ENCODE measurements at regions not wholly inside any gene's neighbourhood (a gene's known extent, or its start where the extent isn't known, plus 50 kb on each side); places are given as distances from the start of the nearest gene placed in this dataset.
"Not testable (repeated sequence)": the region's sequence is repeated elsewhere in the genome, so short reads cannot be mapped to it uniquely, and the experiment has no call there.

DNA sequence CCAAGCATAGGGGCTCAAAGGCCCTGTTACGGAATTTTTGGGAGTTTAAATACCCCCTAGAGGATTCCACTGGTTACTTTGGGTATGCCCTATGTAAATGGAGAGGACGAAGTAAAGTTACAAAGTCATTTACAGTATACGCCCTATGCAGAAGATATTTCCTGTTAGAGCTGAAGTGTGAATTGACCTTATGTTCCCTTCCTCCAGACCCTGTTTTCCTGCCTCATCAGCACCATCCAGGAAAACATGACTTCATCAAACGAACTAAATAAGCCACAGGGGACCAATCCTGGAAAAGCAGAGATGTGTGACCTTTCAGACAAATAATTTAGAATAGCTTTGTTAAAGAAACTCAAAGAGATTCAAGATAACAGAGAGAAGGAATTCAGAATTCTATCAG is 177.4 kb downstream of the SQOR start:
- DNase-seq: no peak

DNA sequence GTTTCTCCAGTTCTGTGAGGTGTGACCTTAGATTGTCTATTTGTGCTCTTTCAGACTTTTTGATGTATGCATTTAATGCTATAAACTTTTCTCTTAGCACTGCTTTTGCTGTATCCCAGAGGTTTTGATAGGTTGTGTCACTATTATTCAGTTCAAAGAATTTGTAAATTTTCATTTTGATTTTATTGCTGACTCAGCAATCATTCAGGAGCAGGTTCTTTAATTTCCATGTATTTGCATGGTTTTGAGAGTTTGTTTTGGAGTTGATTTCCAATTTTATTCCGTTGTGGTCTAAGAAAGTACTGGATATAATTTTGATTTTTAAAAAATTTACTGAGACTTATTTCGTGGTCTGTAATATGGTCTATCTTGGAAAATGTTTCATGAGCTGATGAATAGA is 182.7 kb downstream of the SQOR start:
- DNase-seq: not testable (repeated sequence)

DNA sequence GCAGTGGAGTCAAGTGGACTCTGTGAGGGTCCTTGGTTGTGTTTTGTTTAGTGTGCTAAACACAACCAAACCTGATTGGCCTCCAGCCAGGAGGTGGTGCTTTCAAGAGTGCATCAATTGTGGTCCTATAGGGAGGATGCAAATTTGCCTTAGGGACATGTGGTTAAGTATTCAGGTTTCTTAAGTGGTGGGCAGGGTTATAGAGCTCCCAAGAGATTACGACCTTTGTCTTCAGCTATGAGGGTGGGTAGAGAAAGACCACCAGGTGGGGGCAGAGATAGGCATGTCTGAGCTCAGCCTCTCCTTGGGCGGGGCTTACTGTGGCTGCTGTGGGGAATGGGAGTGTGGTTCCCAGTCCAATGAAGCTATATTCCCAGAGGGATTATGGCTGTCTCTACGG is 186.6 kb downstream of the SQOR start:
- no peak for DNase-seq

DNA sequence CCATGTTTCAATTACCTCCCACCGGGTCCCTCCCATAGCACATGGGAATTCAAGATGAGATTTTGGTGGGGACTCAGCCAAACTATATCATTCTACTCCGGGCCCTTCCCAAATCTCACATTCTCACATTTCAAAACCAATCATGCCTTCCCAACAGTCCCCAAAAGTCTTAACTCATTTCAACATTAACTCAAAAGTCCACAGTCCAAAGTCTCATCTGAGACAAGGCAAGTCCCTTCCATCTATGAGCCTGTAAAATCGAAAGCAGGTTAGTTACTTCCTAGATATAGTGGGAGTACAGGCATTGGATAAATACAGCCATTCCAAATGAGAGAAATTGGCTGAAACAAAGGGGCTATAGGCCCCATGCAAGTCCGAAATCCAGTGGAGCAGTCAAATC is 188.1 kb downstream of the SQOR start:
- not testable (repeated sequence) for DNase-seq

DNA sequence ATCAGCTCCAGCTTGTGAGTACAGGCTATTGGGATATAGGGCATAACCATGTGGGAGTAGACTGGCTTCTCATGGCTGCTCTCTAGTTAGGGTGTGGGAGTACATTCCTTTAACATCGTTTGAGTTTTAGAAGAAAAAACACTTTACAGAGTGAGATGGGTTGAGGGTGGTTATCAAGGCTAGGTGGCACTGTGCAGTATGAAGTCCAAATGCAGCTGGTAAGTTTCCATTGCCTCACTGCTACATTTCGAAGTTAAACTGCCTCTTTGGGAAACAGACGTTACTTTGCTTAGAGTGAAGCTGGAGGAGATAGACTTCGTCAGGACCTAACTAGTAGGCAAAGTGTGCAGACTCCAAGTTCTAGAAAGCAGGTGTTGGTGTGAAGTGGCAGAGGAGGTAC is 192.4 kb downstream of the SQOR start:
- DNase-seq: no peak

DNA sequence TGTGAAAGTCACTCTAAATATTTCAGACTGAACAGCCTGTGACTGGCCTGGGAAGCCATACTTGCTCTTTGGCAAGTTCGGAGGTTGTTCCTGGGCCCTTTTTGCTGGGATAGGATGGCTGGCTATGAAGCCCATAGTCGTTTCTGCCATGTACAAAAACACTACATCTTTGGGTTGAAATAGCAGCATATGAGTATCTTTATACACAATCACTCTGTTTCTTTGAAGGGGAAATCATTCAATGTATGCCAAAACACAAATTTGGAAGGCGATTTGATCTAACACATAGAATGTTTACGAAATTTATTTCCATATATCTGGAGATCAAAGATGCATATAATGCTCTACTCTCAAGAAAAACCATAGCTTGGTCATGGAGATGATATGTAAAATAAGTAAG is 192.9 kb downstream of the SQOR start:
- DNase-seq: no peak

DNA sequence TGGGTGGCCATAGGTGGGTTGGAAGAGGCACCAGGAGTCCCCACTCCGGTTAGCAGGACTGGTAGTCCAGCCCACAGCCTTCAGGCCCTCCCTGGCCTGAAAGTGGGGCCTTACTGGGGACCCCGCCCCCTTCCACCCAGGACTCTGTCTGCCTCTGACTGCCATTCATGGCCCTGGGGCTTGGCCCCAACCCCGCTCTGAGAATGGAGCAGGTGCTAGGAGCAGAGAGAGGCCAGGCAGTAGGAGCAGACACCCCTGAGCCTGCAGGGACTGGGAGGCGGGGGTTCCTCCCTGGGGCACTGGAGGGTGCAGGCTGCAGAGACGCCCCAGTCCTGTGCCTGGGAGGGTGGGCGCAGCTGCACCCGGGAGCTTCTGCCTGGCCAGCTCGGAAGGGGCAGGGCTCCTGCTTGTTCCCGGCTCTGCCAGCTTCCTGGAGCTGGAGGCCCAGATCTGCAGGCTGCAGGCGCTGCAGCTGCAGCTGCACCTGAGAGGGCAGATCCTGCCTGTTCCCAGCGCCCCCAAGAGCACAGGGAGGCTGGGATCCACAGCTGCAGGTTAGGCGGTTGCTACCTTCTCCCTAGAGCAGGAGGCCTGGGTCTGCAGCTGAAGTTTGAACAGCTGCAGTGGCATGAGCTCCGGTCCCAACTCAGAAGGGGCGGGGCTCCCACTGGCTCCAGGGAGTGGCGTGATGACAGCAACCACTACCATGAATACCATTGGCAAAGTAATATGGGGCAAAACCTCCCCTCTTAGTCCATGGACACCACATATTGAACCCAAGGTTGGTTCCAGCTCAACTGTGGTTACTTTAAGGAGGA is 194.7 kb downstream of the SQOR start:
- DNase-seq: no peak

DNA sequence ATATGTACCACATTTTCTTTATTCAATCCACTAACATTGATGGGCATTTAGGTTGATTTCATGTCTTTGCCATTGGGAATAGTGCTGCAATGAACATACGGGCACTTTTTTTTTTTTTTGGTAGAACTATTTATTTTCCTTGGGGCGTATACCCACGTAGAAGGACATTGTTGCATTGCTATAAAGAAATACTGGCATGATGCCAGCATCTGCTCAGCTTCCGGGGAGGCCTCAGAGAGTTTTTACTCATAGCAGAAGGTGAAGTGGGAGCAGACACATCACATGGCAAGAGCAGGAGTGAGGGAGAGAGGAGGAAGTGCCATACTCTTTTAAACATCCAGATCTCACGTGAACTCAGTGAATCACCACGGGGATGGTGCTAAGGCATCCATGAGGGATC is 197.0 kb downstream of the SQOR start:
- DNase-seq: no peak

DNA sequence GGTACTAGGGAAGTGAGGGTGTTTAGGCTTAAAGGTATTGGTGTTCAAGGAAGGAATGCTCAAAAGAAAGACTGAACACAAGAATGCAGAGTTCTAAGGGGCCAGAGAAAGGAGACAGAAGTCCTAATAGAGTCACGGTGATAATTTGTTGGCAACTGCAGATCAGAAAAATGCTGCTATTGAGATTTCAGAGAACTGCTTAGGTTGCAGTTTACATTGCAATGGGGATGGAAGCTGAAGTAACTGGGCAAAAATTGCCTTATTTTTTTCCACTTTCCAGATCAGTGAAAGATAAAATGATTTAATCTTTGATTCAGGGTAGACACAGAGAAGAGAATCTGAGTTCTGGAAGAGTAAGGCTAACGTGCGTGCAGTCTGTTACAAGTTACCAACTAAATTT is 199.8 kb downstream of the SQOR start:
- DNase-seq: no peak

DNA sequence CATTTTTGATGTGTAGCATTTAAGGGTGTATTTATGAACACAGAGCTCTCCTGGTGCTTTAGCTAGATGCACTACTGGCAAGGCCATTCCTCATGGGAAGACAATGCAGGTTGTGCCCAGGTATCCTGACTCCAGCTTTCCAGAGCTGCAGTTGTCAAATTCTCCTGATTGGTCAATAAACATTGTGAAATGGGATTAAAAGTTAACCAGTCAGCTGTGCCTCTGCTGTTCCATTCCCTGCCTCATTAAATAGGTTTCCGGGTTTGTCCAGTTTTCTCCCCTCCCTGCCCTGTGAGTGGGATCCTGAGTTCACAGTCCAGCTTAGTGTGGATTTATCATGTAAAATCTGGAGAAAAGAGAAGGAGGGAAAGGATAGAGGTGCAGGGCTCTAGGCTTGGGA is 207.3 kb downstream of the SQOR start:
- no peak for DNase-seq

DNA sequence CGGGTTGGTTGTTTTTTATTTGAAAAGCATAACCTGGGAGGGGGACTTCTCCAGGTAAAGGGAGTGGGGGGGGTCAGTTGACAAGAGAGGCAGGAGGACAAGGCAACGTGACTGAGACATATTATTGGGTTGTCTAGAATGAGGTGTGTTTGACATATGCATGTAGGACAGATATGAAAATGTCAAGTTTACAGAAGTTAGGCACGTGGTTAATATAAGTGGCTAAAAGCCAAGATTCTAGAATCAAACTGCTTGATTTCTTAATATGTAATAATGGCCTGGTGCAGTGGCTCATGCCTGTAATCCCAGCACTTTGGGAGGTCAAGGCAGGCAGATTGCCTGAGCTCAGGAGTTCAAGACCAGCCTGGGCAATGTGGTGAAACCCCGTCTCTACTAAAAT is 212.8 kb downstream of the SQOR start:
- DNase-seq: no peak

DNA sequence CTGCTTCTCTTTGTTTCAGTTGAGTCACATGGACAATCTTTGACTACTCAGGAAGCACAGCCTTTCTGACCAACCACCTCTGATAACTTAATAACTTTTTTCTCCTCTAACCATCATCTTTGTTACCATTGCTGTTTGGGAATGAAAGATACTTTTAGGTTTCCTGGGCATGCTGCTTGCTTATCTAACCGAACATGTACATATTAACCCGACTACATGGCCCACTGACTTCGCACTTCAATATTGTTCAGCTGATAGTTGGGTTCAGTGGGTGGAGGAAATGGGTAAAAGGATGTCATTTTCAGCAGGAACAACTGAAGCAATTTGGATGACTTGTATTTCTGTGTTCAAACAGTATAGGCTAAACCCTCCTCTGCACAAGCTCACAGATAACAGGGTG is 214.3 kb downstream of the SQOR start:
- no peak for DNase-seq

DNA sequence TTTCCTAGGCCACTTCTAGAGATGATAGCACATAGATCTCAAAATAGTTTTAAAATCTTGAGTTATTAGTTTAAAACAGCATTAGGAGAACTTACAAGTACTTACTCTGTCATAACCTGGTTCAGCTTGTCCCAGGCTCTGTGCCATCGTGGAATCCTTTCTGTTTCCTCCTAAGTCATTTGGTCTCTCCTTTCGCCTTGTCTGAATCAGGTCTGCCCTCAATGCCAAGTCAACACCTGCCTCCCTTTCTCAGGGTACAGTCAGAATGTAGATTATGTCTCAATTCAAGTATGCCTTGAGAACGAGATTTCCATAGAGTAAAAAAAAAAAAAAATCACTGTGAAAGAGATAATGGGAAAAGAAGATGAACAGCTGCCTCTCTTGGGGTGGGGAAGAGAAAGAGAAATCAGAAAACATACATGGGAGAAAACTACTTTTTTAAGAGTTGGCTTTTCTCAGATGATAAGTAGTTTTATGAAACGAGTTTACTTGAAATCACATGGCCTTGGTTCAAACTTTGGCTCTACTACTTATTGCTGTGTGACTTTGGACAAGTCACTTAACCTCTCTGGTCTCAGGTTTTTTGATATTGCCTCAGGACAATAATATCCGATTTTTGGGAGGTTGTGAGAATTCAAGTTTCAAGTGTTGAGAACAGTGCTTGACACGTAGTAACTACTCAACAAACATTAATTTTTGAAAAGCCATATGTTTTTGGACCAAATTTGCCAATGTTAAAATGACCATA is 219.8 kb downstream of the SQOR start:
- DNase-seq: no peak

DNA sequence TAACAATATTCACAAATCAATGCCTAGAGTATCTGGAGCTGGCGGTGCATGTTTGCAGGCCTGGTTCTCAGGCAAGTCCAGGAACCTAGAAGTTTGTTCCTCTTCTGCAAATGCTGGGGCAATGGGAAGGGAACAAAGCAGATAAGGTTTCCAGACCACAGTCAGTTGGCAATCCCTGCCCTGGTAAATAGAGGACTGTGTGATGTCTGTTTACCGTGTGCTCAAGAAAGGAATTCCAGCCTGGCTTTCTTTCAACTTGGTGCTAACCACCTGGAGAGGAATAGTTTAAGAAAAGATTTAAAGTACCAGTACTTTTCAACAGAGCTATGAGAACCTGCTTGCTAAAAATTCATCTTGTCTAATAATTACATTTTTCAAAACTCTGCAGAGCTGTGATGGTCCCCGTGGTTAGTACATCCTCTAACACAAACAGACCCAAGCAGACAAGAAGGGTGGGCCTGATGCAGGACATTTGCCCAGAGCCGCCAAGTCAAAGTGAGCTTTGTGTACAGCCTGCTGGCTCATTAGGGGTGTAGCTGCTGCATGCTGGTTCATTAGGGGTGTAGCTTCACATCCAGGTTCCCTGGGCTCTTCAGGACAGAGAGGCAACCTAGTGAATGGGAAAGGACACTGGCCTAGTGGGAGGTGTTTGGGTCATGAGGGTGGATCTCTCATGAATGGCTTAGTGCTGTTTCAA is 220.5 kb downstream of the SQOR start:
- DNase-seq: no peak

DNA sequence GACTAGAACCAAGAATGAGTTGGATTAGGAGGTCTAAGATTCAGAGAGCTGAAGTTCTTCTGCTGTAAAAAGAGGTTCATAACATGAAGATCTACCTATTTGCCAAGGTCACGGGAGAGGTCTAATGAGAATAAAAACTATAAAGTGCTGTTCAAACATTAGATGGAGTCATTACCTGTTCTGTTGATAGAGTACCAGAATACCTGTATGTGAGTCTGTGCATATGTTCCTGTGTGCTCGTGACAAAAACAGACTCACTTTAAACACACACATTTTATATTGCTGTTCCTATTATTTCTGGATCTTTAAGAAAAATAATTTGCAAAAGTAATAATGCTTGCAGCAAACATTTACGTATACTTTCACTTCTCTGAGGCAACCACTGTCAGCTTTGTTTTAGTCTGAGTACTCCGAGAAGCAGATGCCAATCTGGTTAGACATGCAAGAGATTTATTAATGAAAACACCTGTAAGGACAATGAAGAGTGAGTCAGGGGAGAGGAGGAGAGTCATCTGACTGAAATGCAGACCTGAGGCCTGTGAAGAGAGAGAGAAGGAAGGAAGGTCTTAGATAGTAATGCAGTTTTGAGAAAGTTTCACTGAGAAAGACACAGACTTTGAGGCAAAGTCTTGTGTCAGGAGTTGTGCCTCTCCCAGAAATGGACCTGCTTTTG is 221.2 kb downstream of the SQOR start:
- DNase-seq: no peak

DNA sequence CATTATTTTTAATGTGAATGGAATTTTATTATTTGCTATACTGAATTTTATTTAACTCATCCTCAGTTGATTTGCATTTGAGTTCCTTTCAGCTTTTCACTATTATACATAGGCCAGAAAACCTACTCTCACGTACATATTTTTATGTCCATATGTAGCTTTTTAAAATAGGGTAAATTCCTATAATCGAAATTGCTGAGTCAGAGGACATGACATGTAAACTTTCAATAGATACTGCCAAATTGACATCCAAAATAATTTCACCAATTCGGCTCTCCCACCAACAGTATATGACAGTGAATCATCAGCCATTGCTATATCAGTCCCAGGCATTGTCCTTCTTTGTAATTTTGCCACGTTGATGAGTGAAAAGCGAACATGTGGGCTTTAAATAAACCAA is 222.5 kb downstream of the SQOR start:
- DNase-seq: no peak

DNA sequence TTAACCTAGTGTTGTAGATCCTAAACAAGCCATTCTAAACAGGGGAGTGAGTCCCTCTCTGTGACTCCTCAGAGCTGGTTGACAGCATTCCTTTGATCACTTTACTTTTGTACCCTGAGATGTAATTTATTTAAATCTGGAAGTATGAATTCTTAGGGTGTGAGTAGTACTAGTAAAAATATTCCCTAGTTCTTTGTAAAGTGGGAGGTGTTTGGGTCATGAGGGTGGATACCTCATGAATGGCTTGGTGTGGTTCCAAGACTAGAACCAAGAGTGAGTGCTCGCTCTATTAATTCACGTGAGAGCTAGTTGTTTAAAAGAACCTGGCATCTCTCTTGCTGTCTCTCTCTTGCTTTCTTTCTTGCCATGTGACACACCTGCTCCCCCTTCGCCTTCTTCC is 223.7 kb downstream of the SQOR start:
- no peak for DNase-seq

DNA sequence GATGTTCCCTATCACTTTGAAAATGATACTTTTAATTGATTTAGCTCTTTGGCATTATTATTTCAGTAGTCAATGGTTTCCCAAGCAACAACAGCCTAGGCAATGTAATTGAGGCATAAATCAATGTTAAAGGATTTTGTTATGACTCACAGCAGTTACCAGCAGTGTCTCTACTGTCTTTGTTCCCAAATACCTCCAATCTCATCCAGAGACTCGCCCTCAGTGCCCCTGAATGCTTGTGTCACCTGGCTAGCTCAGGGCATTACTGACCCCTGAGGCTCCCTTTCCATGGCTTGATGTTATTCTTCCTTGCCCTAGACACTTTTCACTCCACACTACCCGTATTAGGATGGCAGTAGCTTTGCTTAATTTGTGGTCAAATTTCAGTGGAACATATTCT is 227.2 kb downstream of the SQOR start:
- DNase-seq: no peak

DNA sequence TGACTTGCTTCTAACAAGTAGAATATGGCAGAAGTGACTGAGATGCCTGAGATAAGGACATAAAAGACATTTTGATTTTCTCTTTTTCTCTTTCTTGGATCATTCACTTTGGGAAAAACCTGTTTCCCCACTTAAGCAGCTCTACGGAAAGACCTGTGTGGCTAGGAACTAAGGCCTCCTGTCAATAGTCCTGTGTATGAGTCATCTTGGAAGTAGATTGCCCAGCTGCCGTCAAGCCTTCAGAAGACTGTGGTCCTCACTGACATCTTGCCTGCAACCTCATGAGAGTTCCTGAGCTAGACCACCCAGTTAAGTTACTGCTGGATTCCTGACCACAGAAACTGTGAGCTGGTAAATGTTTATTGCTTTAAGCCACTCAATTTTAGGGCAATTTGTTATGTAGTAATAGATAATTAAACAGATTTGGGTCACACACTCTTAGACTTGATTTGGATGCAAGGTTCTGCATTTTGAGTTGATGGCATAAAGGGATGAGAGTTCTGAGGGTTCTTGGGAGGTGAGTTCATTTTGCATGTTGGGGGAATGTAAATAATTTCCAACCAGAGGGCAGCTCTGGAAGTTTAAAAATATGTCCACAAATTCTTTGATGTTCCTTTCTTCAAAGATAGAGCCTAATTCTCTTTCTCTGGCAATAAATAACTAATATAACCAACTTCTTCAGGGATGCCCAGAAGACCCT is 229.2 kb downstream of the SQOR start:
- no peak for DNase-seq

DNA sequence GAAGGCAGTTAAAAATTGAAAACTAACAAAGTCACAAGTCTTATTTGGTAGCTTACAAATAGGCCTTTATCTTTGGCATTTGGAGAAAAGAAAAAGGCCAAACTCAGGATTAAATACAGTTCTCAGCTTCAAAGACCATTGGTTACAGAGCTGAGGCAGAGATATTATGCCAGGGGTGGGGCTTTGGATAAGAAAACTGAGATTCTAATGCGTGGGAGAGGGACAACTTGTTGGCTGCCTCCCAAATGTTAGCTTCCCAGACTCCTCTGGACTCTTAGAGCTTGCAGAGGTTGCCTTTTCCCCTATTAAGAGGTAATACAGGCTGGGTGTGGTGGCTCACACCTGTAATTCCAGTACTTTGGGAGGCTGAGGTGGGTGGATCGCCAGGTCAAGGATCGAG is 231.8 kb downstream of the SQOR start:
- no peak for DNase-seq

DNA sequence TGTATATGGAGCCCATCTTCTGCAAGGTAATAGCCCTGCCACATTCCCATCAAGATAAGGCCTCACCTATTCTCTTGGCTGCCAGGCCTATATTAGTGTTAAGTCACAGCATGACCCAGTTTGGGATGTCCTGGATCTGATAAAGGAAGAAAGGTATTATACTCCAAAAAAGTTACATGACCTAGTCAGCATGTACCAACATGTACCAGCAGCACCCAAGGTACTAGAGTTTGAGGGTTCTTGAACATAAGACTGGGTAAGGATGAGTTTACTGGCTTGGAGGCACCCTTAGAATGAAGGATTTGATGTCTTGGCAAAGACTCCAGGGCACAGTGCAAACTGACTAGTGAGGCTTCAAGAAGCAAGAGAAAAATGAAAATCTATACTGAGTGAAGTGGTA is 232.5 kb downstream of the SQOR start:
- no peak for DNase-seq

DNA sequence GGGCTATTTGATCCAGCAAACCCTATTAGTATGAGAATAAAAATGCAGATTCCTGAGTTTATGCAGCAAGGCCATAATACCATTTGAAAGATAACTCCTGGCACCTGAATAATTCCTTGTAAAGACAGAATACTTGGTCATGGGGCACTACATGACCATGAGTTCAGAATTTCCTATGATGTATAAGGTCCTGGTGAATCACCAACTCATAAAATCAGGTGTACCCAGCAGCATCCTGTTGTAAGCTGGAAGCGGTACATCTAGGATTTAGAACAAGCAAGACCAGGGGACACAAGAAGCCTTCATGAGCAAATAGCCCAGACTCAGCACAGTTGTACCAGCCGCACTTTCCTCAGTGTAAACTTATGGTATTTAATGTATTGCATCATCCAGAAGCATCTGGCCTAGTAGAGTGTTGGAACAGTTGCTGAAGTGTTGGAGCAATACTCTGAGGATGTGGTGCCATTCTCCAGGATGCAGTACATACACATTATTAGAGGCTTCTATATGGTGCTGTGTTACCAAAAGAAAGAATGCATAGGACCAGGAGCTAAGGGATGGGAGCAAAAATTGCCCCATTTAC is 233.4 kb downstream of the SQOR start:
- DNase-seq: no peak
